Amniotic epithelial cell (primary cell): ENCODE measurements at regions not wholly inside any gene's neighbourhood (a gene's known extent, or its start where the extent isn't known, plus 50 kb on each side); places are given as distances from the start of the nearest gene placed in this dataset.

Experiments
- DNase-seq: peaks from one replicate; pipeline ENCODE4 v3.0.0-alpha.2; 2010; ENCODE audit warnings: low read depth

GRCh38 chr12:124443931-124444712 is 123.3 kb downstream of the NCOR2 start:
- peak; percentile 36 for DNase-seq

GRCh38 chr12:124442772-124443445 is 124.5 kb downstream of the NCOR2 start:
- DNase-seq, result no peak

- DNase-seq, result no peak
Observed at GRCh38 chr12:124442281-124442680, 125.1 kb downstream of the NCOR2 start.

DNA sequence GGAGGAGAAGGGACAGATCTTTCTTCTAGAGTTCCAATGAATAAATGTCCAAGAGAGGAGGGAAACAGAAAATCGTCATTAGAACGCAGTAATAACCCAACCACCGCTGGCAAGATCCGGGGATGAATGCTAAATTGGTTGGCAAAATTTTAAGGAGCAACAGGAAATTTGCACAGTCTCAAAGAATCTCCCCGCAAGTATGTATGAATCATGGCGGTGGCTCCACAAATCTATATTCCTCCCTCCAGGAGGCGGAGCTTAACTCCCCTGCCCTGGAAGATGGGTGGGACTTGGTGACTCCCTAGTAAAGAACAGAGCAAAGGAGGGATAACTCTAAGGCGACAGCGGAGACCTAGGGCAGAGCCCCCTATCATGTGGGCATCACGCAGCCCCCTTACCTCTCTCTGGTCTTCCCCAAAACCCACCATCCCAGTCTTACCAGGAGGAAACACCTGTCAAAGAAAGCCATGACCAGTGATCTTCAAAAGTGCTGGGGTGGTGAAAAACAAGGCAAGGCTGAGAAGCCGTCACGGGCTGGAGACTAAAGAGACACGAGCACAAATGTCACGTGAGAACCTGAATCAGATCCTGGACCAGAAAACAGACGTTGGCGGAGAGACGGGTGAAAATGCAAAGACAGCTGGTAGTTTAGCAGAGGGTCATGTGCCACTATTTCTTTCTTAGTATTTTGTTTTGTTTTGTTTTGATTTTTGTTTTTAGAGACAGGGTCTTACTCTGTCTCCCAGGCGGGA is 125.8 kb downstream of the NCOR2 start:
- DNase-seq, result peak; percentile 92

DNA sequence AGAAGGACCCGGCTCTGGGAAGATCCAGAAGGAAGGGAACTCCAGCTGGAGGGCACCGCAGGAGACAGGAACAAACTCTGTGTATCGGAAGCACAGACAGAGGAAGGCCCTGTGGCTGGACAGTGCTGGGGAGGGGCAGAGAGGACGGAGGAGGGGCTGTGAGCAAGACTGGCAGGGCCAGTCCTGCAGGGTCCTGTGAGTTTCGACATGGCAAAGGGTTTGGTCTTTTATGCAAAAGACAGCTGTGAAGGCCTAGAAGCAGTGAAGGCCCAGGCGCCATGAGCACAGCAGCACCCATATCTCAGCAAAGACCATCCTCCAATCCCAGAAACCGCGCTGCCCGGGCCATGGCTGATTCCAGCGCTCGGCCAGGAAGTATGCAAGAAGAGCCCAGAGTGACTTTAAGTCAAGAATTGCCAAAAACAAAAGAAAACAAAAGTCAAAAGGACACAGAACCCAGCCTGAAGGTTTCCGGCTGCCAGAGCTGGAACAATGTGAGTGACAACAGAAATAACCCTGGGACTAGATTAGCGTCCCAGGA is 126.5 kb downstream of the NCOR2 start:
- no peak for DNase-seq

- DNase-seq, result no peak
Observed at GRCh38 chr12:124440031-124440626, 127.3 kb downstream of the NCOR2 start.

DNA sequence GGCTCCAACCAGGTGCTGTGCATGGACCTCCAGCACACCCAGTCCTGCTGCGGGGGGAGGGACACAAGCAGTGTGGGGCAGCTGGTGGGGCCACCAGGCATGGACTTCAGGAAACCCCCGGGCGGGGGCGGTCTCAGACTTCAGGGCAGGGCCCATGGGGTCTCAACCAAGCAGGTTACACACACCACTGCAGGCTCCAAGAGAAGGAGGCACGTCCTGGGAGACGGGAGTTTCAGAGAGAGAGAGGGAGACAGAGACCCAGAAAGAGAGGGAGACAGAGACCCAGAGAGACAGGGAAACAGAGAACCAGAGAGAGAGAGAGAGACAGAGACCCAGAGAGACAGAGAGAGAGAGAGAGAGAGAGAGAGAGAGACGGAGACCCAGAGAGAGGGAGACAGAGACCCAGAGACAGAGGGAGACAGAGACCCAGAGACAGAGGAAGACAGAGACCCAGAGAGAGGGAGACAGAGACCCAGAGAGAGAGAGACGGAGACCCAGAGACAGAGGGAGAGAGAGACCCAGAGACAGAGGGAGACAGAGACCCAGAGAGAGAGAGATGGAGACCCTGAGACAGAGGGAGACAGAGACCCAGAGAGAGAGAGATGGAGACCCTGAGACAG is 128.9 kb downstream of the NCOR2 start:
- no peak for DNase-seq

GRCh38 chr12:124437617-124438436 is 129.6 kb downstream of the NCOR2 start:
- DNase-seq, result no peak

DNA sequence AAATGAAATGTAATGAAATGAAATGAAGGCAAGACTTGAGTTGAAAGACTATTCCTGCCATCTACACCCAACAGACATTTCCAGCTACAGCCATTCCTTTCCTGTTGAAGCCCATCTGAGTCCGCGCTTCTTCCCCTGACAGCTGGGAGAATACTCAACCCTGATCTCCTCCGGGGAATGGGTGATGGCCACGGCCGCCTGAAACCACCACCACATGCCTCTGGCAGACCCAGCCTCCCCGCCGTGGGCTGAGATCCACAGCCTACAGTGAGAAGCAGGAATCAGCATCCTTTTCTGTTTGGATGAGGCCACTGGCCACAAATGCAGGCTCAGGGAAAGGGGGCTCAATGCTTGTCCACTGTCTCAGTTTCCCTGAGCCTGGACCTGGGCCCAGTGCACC is 130.3 kb downstream of the NCOR2 start:
- no peak for DNase-seq

DNA sequence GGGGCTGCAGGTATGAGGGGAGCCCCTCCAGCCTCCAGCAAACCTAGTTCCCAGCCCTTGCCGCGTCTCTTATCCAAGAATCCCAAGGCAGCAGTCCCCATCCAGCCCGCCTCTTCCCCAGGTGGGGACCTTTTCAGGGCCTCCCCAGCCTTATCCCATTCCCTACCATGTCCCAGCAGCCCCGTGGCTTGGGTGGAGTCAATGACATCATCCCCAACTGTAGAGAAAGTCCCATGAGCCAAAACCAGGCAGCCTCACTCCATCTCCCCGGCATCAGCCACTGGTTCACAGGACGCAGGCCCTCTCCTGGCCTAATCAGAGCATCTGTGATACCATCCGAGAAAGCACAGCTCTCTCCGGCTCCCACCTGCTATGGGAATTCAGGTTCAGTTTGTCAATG is 131.0 kb downstream of the NCOR2 start:
- DNase-seq, result no peak

GRCh38 chr12:124435806-124436345 is 131.5 kb downstream of the NCOR2 start:
- no peak for DNase-seq

DNA sequence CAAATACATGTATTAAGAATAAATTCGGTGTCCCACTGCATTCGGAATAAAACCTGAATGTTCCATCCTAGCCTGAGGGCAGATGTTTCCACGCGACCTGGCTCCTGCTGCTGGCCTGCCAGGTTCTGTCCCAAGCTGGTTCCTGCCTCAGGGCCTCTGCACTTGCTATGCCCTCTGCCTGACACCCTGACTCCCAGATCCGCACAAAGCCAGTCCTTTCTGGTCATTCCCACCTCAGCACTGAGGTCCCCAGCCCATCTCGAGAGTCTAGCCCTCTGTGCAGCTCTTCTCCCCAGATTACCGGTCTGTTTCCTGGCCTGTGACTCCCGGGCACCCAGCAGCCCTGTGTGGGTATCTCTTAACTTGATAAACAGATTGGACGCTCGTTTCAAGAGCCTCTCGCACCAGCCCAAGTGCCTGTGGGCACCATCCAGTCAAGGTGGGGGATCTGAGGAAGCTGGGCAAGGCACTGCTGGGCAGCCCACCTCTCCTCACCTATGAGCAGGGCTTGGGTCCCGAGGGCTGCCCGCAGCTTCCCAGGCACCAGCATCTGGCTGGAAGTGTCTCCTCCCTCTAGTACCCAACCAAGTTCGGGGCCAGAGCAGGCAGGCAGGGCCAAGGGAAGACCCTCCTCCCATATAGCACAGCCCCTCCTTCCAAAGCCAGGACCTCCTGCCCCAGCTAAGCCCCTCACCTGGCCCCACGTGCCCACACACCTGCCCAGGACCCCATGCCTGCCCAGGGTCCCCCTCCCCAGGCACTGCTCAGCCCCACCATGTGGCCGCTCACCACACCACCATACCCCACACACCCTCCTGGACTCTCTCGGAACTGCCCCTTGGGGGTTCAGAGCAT is 132.2 kb downstream of the NCOR2 start:
- DNase-seq, result no peak

- DNase-seq, result no peak
Observed at GRCh38 chr12:124434354-124434753, 133.1 kb downstream of the NCOR2 start.

- no peak for DNase-seq
Observed at GRCh38 chr12:124433879-124434278, 133.5 kb downstream of the NCOR2 start.

- DNase-seq, result no peak
Observed at GRCh38 chr12:124433147-124433874, 134.1 kb downstream of the NCOR2 start.

GRCh38 chr12:124432376-124432775 is 135.0 kb downstream of the NCOR2 start:
- no peak for DNase-seq

DNA sequence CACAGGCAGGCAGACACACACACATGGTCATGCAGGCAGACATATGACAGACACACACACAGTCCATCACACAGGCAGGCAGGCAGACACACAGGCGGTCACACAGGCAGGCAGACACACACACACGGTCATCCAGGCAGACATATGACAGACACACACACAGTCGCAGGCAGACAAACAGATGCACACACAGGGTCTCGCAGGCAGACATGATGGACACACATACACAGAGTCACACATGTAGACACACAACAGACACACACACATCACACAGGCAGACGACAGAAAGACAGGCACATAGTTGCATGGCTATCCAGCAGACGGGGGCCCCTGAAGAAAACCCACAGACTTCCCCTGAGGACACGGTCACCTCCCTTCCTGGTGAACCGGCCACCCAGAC is 135.4 kb downstream of the NCOR2 start:
- no peak for DNase-seq

DNA sequence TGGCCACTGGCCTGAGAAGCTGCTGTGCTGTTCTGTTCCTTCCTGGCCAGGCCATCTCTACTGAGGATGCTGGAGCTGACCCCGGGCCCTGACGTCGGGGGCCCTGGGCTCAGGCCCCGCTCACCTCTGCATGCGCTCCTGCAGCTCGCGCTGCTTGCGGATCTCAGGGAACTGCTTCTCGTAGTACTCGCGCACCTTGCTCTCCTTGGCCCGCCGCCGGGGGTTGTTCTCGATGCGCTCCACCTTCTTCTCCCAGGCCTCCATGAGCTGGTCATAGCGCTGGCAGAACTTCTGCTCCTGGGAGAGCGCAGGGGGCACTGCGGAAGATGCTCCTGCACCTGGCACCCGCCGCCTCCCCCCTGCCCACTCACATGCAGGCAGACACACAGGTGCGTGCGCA is 135.6 kb downstream of the RFLNA start:
- no peak for DNase-seq

DNA sequence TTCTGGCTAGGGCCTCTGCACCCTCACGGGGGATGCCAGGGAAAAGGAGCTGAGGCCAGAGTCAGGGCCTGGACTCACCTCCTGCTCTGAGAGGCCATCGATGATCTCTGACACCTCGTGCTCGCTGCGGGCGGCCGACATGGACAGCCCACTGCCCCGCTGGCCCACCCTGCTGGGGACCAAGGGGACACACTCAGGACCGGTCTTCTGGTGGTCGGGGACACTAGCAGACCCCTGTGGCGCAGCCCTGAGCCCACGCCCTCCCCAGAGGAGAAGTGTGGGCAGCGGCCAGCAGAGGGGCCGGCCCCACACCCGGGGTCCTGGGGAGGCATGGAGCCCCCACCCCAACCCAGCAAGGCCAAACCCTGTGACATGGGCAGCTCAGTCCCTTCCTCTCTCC is 134.6 kb downstream of the RFLNA start:
- DNase-seq, result no peak
